Heart left ventricle (tissue), 16 donors: ENCODE measurements at regions not wholly inside any gene's neighbourhood (a gene's known extent, or its start where the extent isn't known, plus 50 kb on each side); places are given as distances from the start of the nearest gene placed in this dataset.

Source experiments
- ATAC-seq, 4 donors: fragments of 200-7000 bp; cut with Tn5 transposase; one replicate each; pipeline ENCODE4 v1.9.1; 2020 to 2022; ENCODE audit warnings: moderate library complexity in 4 of 4, mild to moderate bottlenecking in 3 of 4, moderate number of reproducible peaks in 1 of 4
- DNase-seq, 5 donors: peaks; one replicate each; pipeline ENCODE4 v3.0.0-alpha.2; 2020
- H3K27ac ChIP-seq, 12 donors: fragments of 200-600 bp; sonication (generic) in 4 of 12; one replicate each; pipeline versions ENCODE4 v1.5.0 to v1.8.0; 2016 to 2022; ENCODE audit warnings: mild to moderate bottlenecking in 2 of 12
- H3K27me3 ChIP-seq, 9 donors: fragments of 200-600 bp; sonication (generic) in 2 of 9; one replicate each; pipeline versions ENCODE4 v1.5.1 to v1.8.0; 2016 to 2022; ENCODE audit warnings: mild to moderate bottlenecking in 3 of 9
- H3K36me3 ChIP-seq, 9 donors: fragments of 200-600 bp; sonication (generic) in 2 of 9; one replicate each; pipeline versions ENCODE4 v1.5.0 to v1.8.0; 2018 to 2022; ENCODE audit warnings: mild to moderate bottlenecking in 2 of 9
- H3K4me1 ChIP-seq, 12 donors: fragments of 200-600 bp; sonication (generic) in 4 of 12; one replicate each; pipeline versions ENCODE4 v1.5.0 to v1.8.0; 2016 to 2022; ENCODE audit warnings: mild to moderate bottlenecking in 3 of 12
- H3K4me3 ChIP-seq, 12 donors: fragments of 200-600 bp; sonication (generic) in 4 of 12; one replicate each; pipeline versions ENCODE4 v1.5.0 to v1.8.0; 2017 to 2022; ENCODE audit warnings: mild to moderate bottlenecking in 9 of 12, moderate library complexity in 4 of 12
- H3K9me3 ChIP-seq, 12 donors: fragments of 200-600 bp; sonication (generic) in 4 of 12; one replicate each; pipeline versions ENCODE4 v1.5.0 to v1.8.0; 2016 to 2022; ENCODE audit warnings: mild to moderate bottlenecking in 1 of 12
- CTCF ChIP-seq, 12 donors: fragments of 200-600 bp; sonication (generic) in 4 of 12; IDR thresholded peaks; one replicate each; pipeline versions ENCODE4 v1.5.0 to v1.8.0; 2018 to 2022; ENCODE audit warnings: antibody characterized with exemption in 12 of 12, mild to moderate bottlenecking in 5 of 12
- POLR2A ChIP-seq, 2 donors: fragments of 450-650 bp; IDR thresholded peaks; one replicate each; pipeline ENCODE4 v1.6.1; 2017; ENCODE audit warnings: antibody characterized with exemption in 2 of 2, mild to moderate bottlenecking in 2 of 2, moderate library complexity in 2 of 2
- WGBS, 4 donors: extraction: QIAGEN DNeasy Blood & Tissue Kit in 2 of 4; methylation state at CpG; one replicate each; pipeline versions ENCODE4 v1.1.5 to v1.1.7; 2013 to 2018; 5-methylcytosine and 5-hydroxymethylcytosine counted together
- intact Hi-C, 10 donors: fragments of 100-400 bp; cut with DNase I; formaldehyde crosslinking; loops; one replicate each; pipeline versions ENCODE4 v1.11.1 to v1.14.2; 2022
- donor health status: ischemic (EF 13 %, LVEDD 7.1; RV severe dilation, severe dysfunction).
- donor health status: healthy with polysubstance abuse.
- donor health status: DM: no; HTN: yes; CAD: no.
- donor health status: DM: no; HTN: no; CAD: no.
- donor health status: ischemic (EF 25% LVEDD 6.9; RV normal size, moderate dysfunction).
- donor health status: ischemic (EF 25% LVEDD 5.7; RV mildly dilated, moderate dysfunction).
- donor health status: healthy.
- donor health status: DM: yes; HTN: yes; CAD: no.
- donor health status: ischemic (EF 35%, LVEDD 5.7; RV mildly dilated, moderate dysfunction).
- donor health status: nonischemic (EF 11% LVEDD 7.7; RV severe dilation, severe dysfunction).
- donor health status: DM: yes; HTN: yes; CAD: no.
- donor health status: PGD.
- donor health status: ischemic (EF 29% LVEDD 5.4; RV normal size, mild dysfunction).
- donor health status: nonischemic (EF 23%, LVEDD 6.1; RV moderate dilation, normal function).

- DNase-seq (no peak), ATAC-seq (no peak)
- no peaks in the 10 kb centered on the region for H3K4me1 ChIP-seq
- H3K27me3 ChIP-seq, result no peaks in the 10 kb centered on the region
- H3K27ac ChIP-seq, result no peak overlapping the region
- intact Hi-C loops, result no loop called here
- TF ChIP-seq POLR2A (IDR thresholded peaks at IDR 0.05) (no peak), CTCF (IDR thresholded peaks at IDR 0.05) (no peak)
- peaks cover 0 to 6% (median 0%) of the 10 kb centered on the region in 12 donors for H3K9me3 ChIP-seq
- H3K36me3 ChIP-seq, result no peaks in the 10 kb centered on the region
- H3K4me3 ChIP-seq, result no peak overlapping the region
- WGBS, 4 donors, result 88 to 92% (median 89%) methylated on average over 3 of the region's 3 CpGs
Measured at GRCh38 chr1:239603530-239603929, 217.2 kb downstream of the CHRM3 start.

- Histone ChIP-seq H3K9me3 (peaks cover 0 to 6% (median 0%) of the 10 kb centered on the region in 12 donors), H3K27ac (no peak overlapping the region), H3K4me3 (no peak overlapping the region), H3K4me1 (no peaks in the 10 kb centered on the region), H3K36me3 (no peaks in the 10 kb centered on the region), H3K27me3 (no peaks in the 10 kb centered on the region)
- DNase-seq (no peak), ATAC-seq (no peak)
- intact Hi-C loops, result no loop called here
- no peak for TF ChIP-seq POLR2A (IDR thresholded peaks at IDR 0.05)
- TF ChIP-seq CTCF (IDR thresholded peaks at IDR 0.05), result no peak
- 52 to 60% (median 58%) methylated on average over 2 of the region's 2 CpGs for WGBS, 4 donors
Measured at GRCh38 chr1:239606850-239607400, 220.6 kb downstream of the CHRM3 start.

GRCh38 chr1:239608469-239608868, 222.1 kb downstream of the CHRM3 start:
- H3K4me1 ChIP-seq, result no peaks in the 10 kb centered on the region
- H3K36me3 ChIP-seq, result no peaks in the 10 kb centered on the region
- 68 to 78% (median 71%) methylated on average over 6 of the region's 6 CpGs for WGBS, 4 donors
- DNase-seq (no peak), ATAC-seq (no peak)
- H3K9me3 ChIP-seq, result no peaks in the 10 kb centered on the region
- no peak overlapping the region for H3K27ac ChIP-seq
- no peak overlapping the region for H3K4me3 ChIP-seq
- intact Hi-C loops, result no loop called here
- TF ChIP-seq CTCF (IDR thresholded peaks at IDR 0.05), result no peak
- no peak for TF ChIP-seq POLR2A (IDR thresholded peaks at IDR 0.05)
- no peaks in the 10 kb centered on the region for H3K27me3 ChIP-seq

GRCh38 chr1:239612379-239612778, 226.0 kb downstream of the CHRM3 start:
- TF ChIP-seq CTCF (IDR thresholded peaks at IDR 0.05) (no peak), POLR2A (IDR thresholded peaks at IDR 0.05) (no peak)
- 54 to 70% (median 63%) methylated on average over 1 of the region's 1 CpG for WGBS, 4 donors
- H3K4me1 ChIP-seq, result no peaks in the 10 kb centered on the region
- H3K27me3 ChIP-seq, result no peaks in the 10 kb centered on the region
- intact Hi-C loops, result no loop called here
- H3K27ac ChIP-seq, result no peak overlapping the region
- no peak for ATAC-seq
- H3K9me3 ChIP-seq, result no peaks in the 10 kb centered on the region
- no peak overlapping the region for H3K4me3 ChIP-seq
- DNase-seq, result no peak
- no peaks in the 10 kb centered on the region for H3K36me3 ChIP-seq
